Thyroid gland (tissue), 4 donors: ENCODE measurements at regions not wholly inside any gene's neighbourhood (a gene's known extent, or its start where the extent isn't known, plus 50 kb on each side); places are given as distances from the start of the nearest gene placed in this dataset.

Experiments
- DNase-seq, 2 donors: peaks; one replicate each; pipeline ENCODE4 v3.0.0-alpha.2; 2019
- H3K27ac ChIP-seq, 3 donors: fragments of 200-600 bp; sonication (generic); 1 replicate in 2 of 3; 2 replicates in 1 of 3; pipeline ENCODE4 v1.5.1; 2016 to 2019; ENCODE audit warnings: mild to moderate bottlenecking in 1 of 3, moderate library complexity in 1 of 3
- H3K27me3 ChIP-seq: fragments of 200-600 bp; sonication (generic); one replicate; pipeline ENCODE4 v1.5.1; 2019
- H3K36me3 ChIP-seq, 2 donors: fragments of 200-600 bp; sonication (generic); one replicate each; pipeline ENCODE4 v1.5.1; 2016 to 2019
- H3K4me1 ChIP-seq, 2 donors: fragments of 200-600 bp; sonication (generic); one replicate each; pipeline ENCODE4 v1.5.1; 2017 to 2019
- H3K4me3 ChIP-seq, 3 donors: fragments of 200-600 bp; sonication (generic); replicated peaks in 1 of 3; 1 replicate in 2 of 3; 2 replicates in 1 of 3; pipeline ENCODE4 v1.5.1; 2016; ENCODE audit warnings: mild to moderate bottlenecking in 1 of 3
- H3K9me3 ChIP-seq: fragments of 200-600 bp; sonication (generic); one replicate; pipeline ENCODE4 v1.5.1; 2017
- CTCF ChIP-seq, 6 experiments: fragments of 200-600 bp in 3 of 6; fragments of 450-650 bp in 3 of 6; sonication (generic) in 3 of 6; IDR thresholded peaks; one replicate each; pipeline ENCODE4 v1.5.1; 2016 to 2019; ENCODE audit warnings: antibody characterized with exemption in 6 of 6, mild to moderate bottlenecking in 2 of 6, inconsistent platforms in 1 of 6, moderate library complexity in 1 of 6
- POLR2A ChIP-seq, 2 donors: fragments of 450-650 bp; IDR thresholded peaks; one replicate each; pipeline ENCODE4 v1.6.1; 2017; ENCODE audit warnings: antibody characterized with exemption in 2 of 2, mild to moderate bottlenecking in 2 of 2, moderate library complexity in 1 of 2
- WGBS, 2 donors: methylation state at CpG; one replicate each; pipeline ENCODE4 v1.1.5; 2017; 5-methylcytosine and 5-hydroxymethylcytosine counted together
- intact Hi-C: fragments of 100-400 bp; cut with DNase I; formaldehyde crosslinking; loops from one replicate; pipeline ENCODE4 v1.15.1; 2023

- no peaks in the 10 kb centered on the region for H3K9me3 ChIP-seq
- TF ChIP-seq POLR2A (IDR thresholded peaks at IDR 0.05) (no peak), CTCF (IDR thresholded peaks at IDR 0.05) (no peak)
- no peaks in the 10 kb centered on the region for H3K36me3 ChIP-seq
- no peaks in the 10 kb centered on the region for H3K4me1 ChIP-seq
- DNase-seq = no peak
- no peak overlapping the region for H3K27ac ChIP-seq
- WGBS, 2 donors = 69 to 84% methylated on average over 2 of the region's 2 CpGs
- H3K27me3 ChIP-seq = no peaks in the 10 kb centered on the region
- intact Hi-C loops = no loop called here
- no peak overlapping the region for H3K4me3 ChIP-seq
Observed at GRCh38 chr19:31821346-31821745, 472.1 kb upstream of the TSHZ3 start.

GRCh38 chr19:31825134-31826094, 476.2 kb upstream of the TSHZ3 start:
- DNase-seq = no peak
- intact Hi-C loops = no loop called here

GRCh38 chr19:31826325-31826724, 477.1 kb upstream of the TSHZ3 start:
- TF ChIP-seq CTCF (IDR thresholded peaks at IDR 0.05) (no peak), POLR2A (IDR thresholded peaks at IDR 0.05) (no peak)
- H3K4me3 ChIP-seq = no peak overlapping the region
- intact Hi-C loops = no loop called here
- no peak for DNase-seq
- H3K36me3 ChIP-seq = no peaks in the 10 kb centered on the region
- 88 to 90% methylated on average over 4 of the region's 4 CpGs for WGBS, 2 donors
- H3K4me1 ChIP-seq = no peaks in the 10 kb centered on the region
- H3K27ac ChIP-seq = no peak overlapping the region
- no peaks in the 10 kb centered on the region for H3K27me3 ChIP-seq
- no peaks in the 10 kb centered on the region for H3K9me3 ChIP-seq

More at GRCh38 chr19:31825134-31826094, 476.2 kb upstream of the TSHZ3 start:
- H3K4me1 ChIP-seq = no peaks in the 10 kb centered on the region
- no peak overlapping the region for H3K27ac ChIP-seq
- H3K4me3 ChIP-seq = no peak overlapping the region
- 86 to 87% methylated on average over 7 of the region's 7 CpGs for WGBS, 2 donors
- no peak for TF ChIP-seq CTCF (IDR thresholded peaks at IDR 0.05)
- no peaks in the 10 kb centered on the region for H3K27me3 ChIP-seq
- H3K9me3 ChIP-seq = no peaks in the 10 kb centered on the region
- no peaks in the 10 kb centered on the region for H3K36me3 ChIP-seq

- 76 to 83% methylated on average over 8 of the region's 8 CpGs for WGBS, 2 donors
- no peaks in the 10 kb centered on the region for H3K27me3 ChIP-seq
- no peaks in the 10 kb centered on the region for H3K4me1 ChIP-seq
- no peaks in the 10 kb centered on the region for H3K36me3 ChIP-seq
- H3K27ac ChIP-seq = no peak overlapping the region
- DNase-seq = no peak
- H3K4me3 ChIP-seq = no peak overlapping the region
- TF ChIP-seq POLR2A (IDR thresholded peaks at IDR 0.05) (no peak), CTCF (IDR thresholded peaks at IDR 0.05) (no peak)
- H3K9me3 ChIP-seq = no peaks in the 10 kb centered on the region
- intact Hi-C loops = no loop called here
Observed at GRCh38 chr19:31831421-31832175, 482.4 kb upstream of the TSHZ3 start.

GRCh38 chr19:31832176-31832548, 482.9 kb upstream of the TSHZ3 start:
- no peak for DNase-seq
- intact Hi-C loops = no loop called here
- TF ChIP-seq POLR2A (IDR thresholded peaks at IDR 0.05) = no peak
- TF ChIP-seq CTCF (IDR thresholded peaks at IDR 0.05) = no peak
- H3K36me3 ChIP-seq = no peaks in the 10 kb centered on the region
- no peaks in the 10 kb centered on the region for H3K27me3 ChIP-seq
- WGBS, 2 donors = 83 to 90% methylated on average over 5 of the region's 5 CpGs
- H3K4me3 ChIP-seq = no peak overlapping the region
- no peak overlapping the region for H3K27ac ChIP-seq
- H3K9me3 ChIP-seq = no peaks in the 10 kb centered on the region
- H3K4me1 ChIP-seq = no peaks in the 10 kb centered on the region
